ENCODE measurements at regions not wholly inside any gene's neighbourhood (a gene's known extent, or its start where the extent isn't known, plus 50 kb on each side); places are given as distances from the start of the nearest gene placed in this dataset.

GRCh38 chr11:80899381-80899780 is 1458.6 kb upstream of the TENM4 start:
- Histone ChIP-seq H3K27me3 (no peaks in the 10 kb centered on the region), H3K79me2 (no peaks in the 10 kb centered on the region), H3K9me2 (replicated peaks; ENCODE audit: insufficient read depth) (no peaks in the 10 kb centered on the region), H2AFZ (no peak overlapping the region), H3K36me3 (replicated peaks; ENCODE audit: insufficient read depth, low read depth) (no peaks in the 10 kb centered on the region), H3K9me3 (ENCODE audit: low read depth) (no peaks in the 10 kb centered on the region), H3K27ac (no peak overlapping the region), H3K4me2 (no peak overlapping the region), H4K20me1 (ENCODE audit: insufficient read depth, poor library complexity, severe bottlenecking) (no peaks in the 10 kb centered on the region), H3K4me1 (ENCODE audit: insufficient read depth) (no peaks in the 10 kb centered on the region), H3K4me3 (no peak overlapping the region)
- no peak for DNase-seq (ENCODE audit: low spot score)
- TF ChIP-seq EZH2phosphoT487 (IDR thresholded peaks at IDR 0.05; ENCODE audit: low read depth, severe bottlenecking, unreplicated experiment) (no peak), EZH2 (IDR thresholded peaks at IDR 0.05; ENCODE audit: borderline replicate concordance) (no peak)
- TF ChIP-seq, protein P1, sequence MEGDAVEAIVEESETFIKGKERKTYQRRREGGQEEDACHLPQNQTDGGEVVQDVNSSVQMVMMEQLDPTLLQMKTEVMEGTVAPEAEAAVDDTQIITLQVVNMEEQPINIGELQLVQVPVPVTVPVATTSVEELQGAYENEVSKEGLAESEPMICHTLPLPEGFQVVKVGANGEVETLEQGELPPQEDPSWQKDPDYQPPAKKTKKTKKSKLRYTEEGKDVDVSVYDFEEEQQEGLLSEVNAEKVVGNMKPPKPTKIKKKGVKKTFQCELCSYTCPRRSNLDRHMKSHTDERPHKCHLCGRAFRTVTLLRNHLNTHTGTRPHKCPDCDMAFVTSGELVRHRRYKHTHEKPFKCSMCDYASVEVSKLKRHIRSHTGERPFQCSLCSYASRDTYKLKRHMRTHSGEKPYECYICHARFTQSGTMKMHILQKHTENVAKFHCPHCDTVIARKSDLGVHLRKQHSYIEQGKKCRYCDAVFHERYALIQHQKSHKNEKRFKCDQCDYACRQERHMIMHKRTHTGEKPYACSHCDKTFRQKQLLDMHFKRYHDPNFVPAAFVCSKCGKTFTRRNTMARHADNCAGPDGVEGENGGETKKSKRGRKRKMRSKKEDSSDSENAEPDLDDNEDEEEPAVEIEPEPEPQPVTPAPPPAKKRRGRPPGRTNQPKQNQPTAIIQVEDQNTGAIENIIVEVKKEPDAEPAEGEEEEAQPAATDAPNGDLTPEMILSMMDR (IDR thresholded peaks at IDR 0.05; ENCODE audit: poor library complexity), result no peak
- WGBS (ENCODE audit: low lambda C conversion rate, missing lambda C conversion rate), result 67% methylated on average over 1 of the region's 1 CpG

GRCh38 chr11:80898910-80899309 is 1458.1 kb upstream of the TENM4 start:
- no peaks in the 10 kb centered on the region for H3K4me1 ChIP-seq (ENCODE audit: insufficient read depth)
- no peak for DNase-seq (ENCODE audit: low spot score)
- 93% methylated on average over 4 of the region's 4 CpGs for WGBS (ENCODE audit: low lambda C conversion rate, missing lambda C conversion rate)
- no peak overlapping the region for H3K4me3 ChIP-seq
- TF ChIP-seq EZH2phosphoT487 (IDR thresholded peaks at IDR 0.05; ENCODE audit: low read depth, severe bottlenecking, unreplicated experiment) (no peak), EZH2 (IDR thresholded peaks at IDR 0.05; ENCODE audit: borderline replicate concordance) (no peak)
- TF ChIP-seq, protein P1 (IDR thresholded peaks at IDR 0.05; ENCODE audit: poor library complexity), result no peak
- H3K79me2 ChIP-seq, result no peaks in the 10 kb centered on the region
- H4K20me1 ChIP-seq (ENCODE audit: insufficient read depth, poor library complexity, severe bottlenecking), result no peaks in the 10 kb centered on the region
- no peaks in the 10 kb centered on the region for H3K27me3 ChIP-seq
- H3K27ac ChIP-seq, result no peak overlapping the region
- no peak overlapping the region for H2AFZ ChIP-seq
- no peaks in the 10 kb centered on the region for H3K9me2 ChIP-seq (replicated peaks; ENCODE audit: insufficient read depth)
- H3K36me3 ChIP-seq (replicated peaks; ENCODE audit: insufficient read depth, low read depth), result no peaks in the 10 kb centered on the region
- H3K9me3 ChIP-seq (ENCODE audit: low read depth), result no peaks in the 10 kb centered on the region
- no peak overlapping the region for H3K4me2 ChIP-seq

DNA sequence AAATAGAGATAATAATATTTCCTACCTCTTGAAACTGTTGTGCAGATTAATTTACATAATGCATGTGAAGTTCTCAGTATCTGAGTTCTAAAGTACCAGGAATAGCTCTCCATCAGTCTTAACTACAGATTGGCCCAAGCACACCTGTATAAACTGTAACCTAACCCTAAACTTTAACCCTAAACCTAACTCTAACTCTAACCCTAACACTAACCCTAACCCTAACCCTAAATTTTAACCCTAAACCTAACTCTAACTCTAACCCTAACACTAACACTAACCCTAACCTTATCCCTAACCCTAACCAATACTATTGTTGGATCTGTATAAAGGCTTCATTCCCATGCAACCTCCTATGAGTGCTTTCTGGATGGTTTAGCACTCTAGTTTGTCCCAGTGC is 1445.9 kb upstream of the TENM4 start:
- Histone ChIP-seq H3K79me2 (no peaks in the 10 kb centered on the region), H3K27me3 (no peaks in the 10 kb centered on the region), H3K27ac (no peak overlapping the region), H3K9me2 (replicated peaks; ENCODE audit: insufficient read depth) (no peaks in the 10 kb centered on the region), H3K9me3 (ENCODE audit: low read depth) (no peaks in the 10 kb centered on the region), H3K4me3 (no peak overlapping the region), H3K4me1 (ENCODE audit: insufficient read depth) (no peaks in the 10 kb centered on the region), H2AFZ (no peak overlapping the region), H3K4me2 (no peak overlapping the region), H3K36me3 (replicated peaks; ENCODE audit: insufficient read depth, low read depth) (no peaks in the 10 kb centered on the region), H4K20me1 (ENCODE audit: insufficient read depth, poor library complexity, severe bottlenecking) (no peaks in the 10 kb centered on the region)
- TF ChIP-seq EZH2phosphoT487 (IDR thresholded peaks at IDR 0.05; ENCODE audit: low read depth, severe bottlenecking, unreplicated experiment) (no peak), EZH2 (IDR thresholded peaks at IDR 0.05; ENCODE audit: borderline replicate concordance) (no peak)
- TF ChIP-seq, protein P1 (IDR thresholded peaks at IDR 0.05; ENCODE audit: poor library complexity), result no peak
- no peak for DNase-seq (ENCODE audit: low spot score)
